ENCODE measurements at regions not wholly inside any gene's neighbourhood (a gene's known extent, or its start where the extent isn't known, plus 50 kb on each side); places are given as distances from the start of the nearest gene placed in this dataset.
"Not testable (repeated sequence)": the region's sequence is repeated elsewhere in the genome, so short reads cannot be mapped to it uniquely, and the experiment has no call there.

DNA sequence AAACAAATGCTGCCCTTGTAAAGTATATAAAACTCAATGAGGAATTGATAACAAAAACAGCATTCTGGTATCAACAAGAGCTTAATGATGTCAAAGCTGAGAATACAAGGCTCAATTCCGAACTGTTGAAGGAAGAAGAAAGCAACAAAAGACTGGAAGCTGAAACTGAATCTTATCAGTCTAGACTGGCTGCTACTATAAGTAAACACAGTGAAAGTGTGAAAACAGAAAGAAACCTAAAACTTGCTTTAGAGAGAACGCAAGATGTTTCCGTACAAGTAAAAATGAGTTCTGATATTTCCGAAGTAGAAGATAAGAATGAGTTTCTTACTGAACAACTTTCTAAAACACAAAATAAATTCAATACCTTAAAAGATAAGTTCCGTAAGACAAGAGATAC, 1167.7 kb downstream of the FOXD4L5 start:
- H3K4me3 Mint-ChIP-seq; H3K36me3 ChIP-seq (replicated peaks in 1 of 2; ENCODE audit: control extremely low read depth in 1 of 2, control insufficient read depth in 1 of 2, extremely low read depth in 1 of 2, insufficient read depth in 2 of 2, low read length in 1 of 2); H3K4me1 Mint-ChIP-seq; H3K9me3 ChIP-seq (ENCODE audit: control extremely low read depth in 1 of 3, control insufficient read depth in 2 of 3, insufficient read depth in 1 of 3, low read length in 2 of 3); CTCF ChIA-PET; H3K9ac ChIP-seq (ENCODE audit: low read length); H3K4me1 ChIP-seq (ENCODE audit: control insufficient read depth in 2 of 2, insufficient read depth in 2 of 2, low read length in 2 of 2); H3K4me2 ChIP-seq (replicated peaks; ENCODE audit: low read depth, low read length, poor library complexity, severe bottlenecking); H2AFZ ChIP-seq (ENCODE audit: insufficient read depth, low read depth, low read length, poor library complexity, severe bottlenecking); H3K27me3 ChIP-seq (replicated peaks in 1 of 4; ENCODE audit: control extremely low read depth in 1 of 4, control insufficient read depth in 3 of 4, insufficient read depth in 4 of 4, low read length in 3 of 4); POLR2A ChIA-PET; H3K27ac ChIP-seq (ENCODE audit: low read length in 2 of 2); H3K79me2 ChIP-seq (ENCODE audit: control insufficient read depth, insufficient read depth, low read length); DNase-seq; H3K4me3 ChIP-seq (ENCODE audit: control extremely low read depth in 1 of 5, extremely low read depth in 1 of 5, insufficient read depth in 1 of 5, low read depth in 2 of 5, low read length in 4 of 5); ATAC-seq (ENCODE audit: low read depth); H4K20me1 ChIP-seq (ENCODE audit: control insufficient read depth, insufficient read depth, low read length, poor library complexity, severe bottlenecking); H3K27me3 Mint-ChIP-seq; H3K27ac Mint-ChIP-seq; intact Hi-C loops (cut with micrococcal nuclease); H3K9me3 Mint-ChIP-seq (ENCODE audit: insufficient read depth): not testable (repeated sequence)
- WGBS (ENCODE audit: insufficient coverage): no CpG with 5 or more reads among the region's 5 CpGs

DNA sequence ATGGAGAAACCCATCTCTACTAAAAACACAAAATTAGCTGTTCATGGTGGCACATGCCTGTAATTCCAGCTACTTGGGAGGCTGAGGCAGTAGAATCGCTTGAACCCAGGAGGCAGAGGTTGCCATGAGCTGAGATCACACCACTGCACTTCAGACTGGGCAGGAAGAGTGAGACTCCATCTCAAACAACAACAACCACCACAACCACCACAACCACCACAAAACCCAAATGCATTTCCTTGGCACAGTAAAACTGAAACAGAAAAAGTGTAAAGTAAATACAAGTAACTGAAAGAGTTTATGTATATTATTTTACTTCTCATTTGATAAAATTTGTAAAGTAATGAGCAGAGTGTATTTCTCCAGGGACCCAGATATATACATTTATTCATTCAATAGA, 1177.1 kb downstream of the FOXD4L5 start:
- WGBS (ENCODE audit: insufficient coverage): 67% methylated on average over 1 of the region's 1 CpG
- H3K4me1 Mint-ChIP-seq; H3K9ac ChIP-seq (ENCODE audit: low read length); H3K4me3 ChIP-seq (ENCODE audit: control extremely low read depth in 1 of 5, extremely low read depth in 1 of 5, insufficient read depth in 1 of 5, low read depth in 2 of 5, low read length in 4 of 5); H3K4me2 ChIP-seq (replicated peaks; ENCODE audit: low read depth, low read length, poor library complexity, severe bottlenecking); H3K27me3 ChIP-seq (replicated peaks in 1 of 4; ENCODE audit: control extremely low read depth in 1 of 4, control insufficient read depth in 3 of 4, insufficient read depth in 4 of 4, low read length in 3 of 4); H3K36me3 ChIP-seq (replicated peaks in 1 of 2; ENCODE audit: control extremely low read depth in 1 of 2, control insufficient read depth in 1 of 2, extremely low read depth in 1 of 2, insufficient read depth in 2 of 2, low read length in 1 of 2); ATAC-seq (ENCODE audit: low read depth); H3K79me2 ChIP-seq (ENCODE audit: control insufficient read depth, insufficient read depth, low read length); H3K9me3 ChIP-seq (ENCODE audit: control extremely low read depth in 1 of 3, control insufficient read depth in 2 of 3, insufficient read depth in 1 of 3, low read length in 2 of 3); H3K27ac Mint-ChIP-seq; H3K9me3 Mint-ChIP-seq (ENCODE audit: insufficient read depth); H3K4me3 Mint-ChIP-seq; H3K4me1 ChIP-seq (ENCODE audit: control insufficient read depth in 2 of 2, insufficient read depth in 2 of 2, low read length in 2 of 2); H3K27me3 Mint-ChIP-seq; intact Hi-C loops (cut with micrococcal nuclease); CTCF ChIA-PET; H4K20me1 ChIP-seq (ENCODE audit: control insufficient read depth, insufficient read depth, low read length, poor library complexity, severe bottlenecking); H2AFZ ChIP-seq (ENCODE audit: insufficient read depth, low read depth, low read length, poor library complexity, severe bottlenecking); POLR2A ChIA-PET; DNase-seq; H3K27ac ChIP-seq (ENCODE audit: low read length in 2 of 2): not testable (repeated sequence)

DNA sequence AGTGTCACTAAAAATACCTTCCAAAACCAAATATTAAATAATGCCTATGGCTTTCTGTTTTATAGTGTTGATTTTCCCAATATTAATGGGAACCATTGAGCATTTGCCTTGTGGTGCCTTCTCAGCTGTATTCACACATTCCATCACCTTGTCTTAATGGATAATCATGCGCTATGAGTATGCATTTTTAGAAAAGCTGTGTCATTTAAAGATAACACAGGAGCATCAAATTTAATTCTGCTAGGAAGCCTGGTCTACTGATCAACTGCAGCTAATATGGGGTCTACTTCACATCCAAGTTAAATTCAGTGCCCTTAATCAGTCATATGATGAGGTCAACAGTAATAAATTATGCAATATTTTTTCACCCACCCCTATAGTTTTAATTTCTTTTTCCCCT, 1177.8 kb downstream of the FOXD4L5 start:
- H2AFZ ChIP-seq (ENCODE audit: insufficient read depth, low read depth, low read length, poor library complexity, severe bottlenecking); H3K4me1 Mint-ChIP-seq; H3K79me2 ChIP-seq (ENCODE audit: control insufficient read depth, insufficient read depth, low read length); H3K27me3 Mint-ChIP-seq; H3K27me3 ChIP-seq (replicated peaks in 1 of 4; ENCODE audit: control extremely low read depth in 1 of 4, control insufficient read depth in 3 of 4, insufficient read depth in 4 of 4, low read length in 3 of 4); H3K27ac ChIP-seq (ENCODE audit: low read length in 2 of 2); H3K4me2 ChIP-seq (replicated peaks; ENCODE audit: low read depth, low read length, poor library complexity, severe bottlenecking); H3K4me3 Mint-ChIP-seq; intact Hi-C loops (cut with micrococcal nuclease); H3K4me3 ChIP-seq (ENCODE audit: control extremely low read depth in 1 of 5, extremely low read depth in 1 of 5, insufficient read depth in 1 of 5, low read depth in 2 of 5, low read length in 4 of 5); H3K27ac Mint-ChIP-seq; H3K36me3 ChIP-seq (replicated peaks in 1 of 2; ENCODE audit: control extremely low read depth in 1 of 2, control insufficient read depth in 1 of 2, extremely low read depth in 1 of 2, insufficient read depth in 2 of 2, low read length in 1 of 2); H4K20me1 ChIP-seq (ENCODE audit: control insufficient read depth, insufficient read depth, low read length, poor library complexity, severe bottlenecking); CTCF ChIA-PET; H3K9me3 Mint-ChIP-seq (ENCODE audit: insufficient read depth); POLR2A ChIA-PET; DNase-seq; H3K4me1 ChIP-seq (ENCODE audit: control insufficient read depth in 2 of 2, insufficient read depth in 2 of 2, low read length in 2 of 2); ATAC-seq (ENCODE audit: low read depth); H3K9ac ChIP-seq (ENCODE audit: low read length); H3K9me3 ChIP-seq (ENCODE audit: control extremely low read depth in 1 of 3, control insufficient read depth in 2 of 3, insufficient read depth in 1 of 3, low read length in 2 of 3): not testable (repeated sequence)
- WGBS (ENCODE audit: insufficient coverage): no CpG with 5 or more reads among the region's 1 CpG

DNA sequence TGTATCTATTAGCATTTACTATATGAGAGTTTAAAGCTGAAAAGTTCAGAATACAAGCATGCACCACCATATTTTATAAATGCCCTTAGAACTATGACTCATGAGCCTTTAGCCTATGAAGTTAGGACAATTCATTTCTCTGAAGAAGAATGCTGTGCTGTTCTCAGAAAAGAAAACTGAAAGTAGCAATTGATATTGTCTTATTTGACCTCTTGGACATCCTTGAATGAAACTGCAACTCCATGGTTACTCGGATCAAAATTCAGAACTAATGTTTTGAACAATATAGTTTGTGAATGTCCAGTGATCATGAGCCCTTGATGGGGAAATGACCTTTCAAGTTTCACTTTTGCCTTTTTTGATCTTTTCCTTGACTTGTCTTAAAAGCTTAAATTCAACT, 1179.8 kb downstream of the FOXD4L5 start:
- H3K4me3 ChIP-seq (ENCODE audit: control extremely low read depth in 1 of 5, extremely low read depth in 1 of 5, insufficient read depth in 1 of 5, low read depth in 2 of 5, low read length in 4 of 5); intact Hi-C loops (cut with micrococcal nuclease); H3K36me3 ChIP-seq (replicated peaks in 1 of 2; ENCODE audit: control extremely low read depth in 1 of 2, control insufficient read depth in 1 of 2, extremely low read depth in 1 of 2, insufficient read depth in 2 of 2, low read length in 1 of 2); H3K4me2 ChIP-seq (replicated peaks; ENCODE audit: low read depth, low read length, poor library complexity, severe bottlenecking); H3K4me1 Mint-ChIP-seq; H3K27ac Mint-ChIP-seq; H3K4me3 Mint-ChIP-seq; CTCF ChIA-PET; ATAC-seq (ENCODE audit: low read depth); H3K27me3 ChIP-seq (replicated peaks in 1 of 4; ENCODE audit: control extremely low read depth in 1 of 4, control insufficient read depth in 3 of 4, insufficient read depth in 4 of 4, low read length in 3 of 4); H4K20me1 ChIP-seq (ENCODE audit: control insufficient read depth, insufficient read depth, low read length, poor library complexity, severe bottlenecking); H3K9me3 ChIP-seq (ENCODE audit: control extremely low read depth in 1 of 3, control insufficient read depth in 2 of 3, insufficient read depth in 1 of 3, low read length in 2 of 3); DNase-seq; H3K27ac ChIP-seq (ENCODE audit: low read length in 2 of 2); H2AFZ ChIP-seq (ENCODE audit: insufficient read depth, low read depth, low read length, poor library complexity, severe bottlenecking); POLR2A ChIA-PET; H3K4me1 ChIP-seq (ENCODE audit: control insufficient read depth in 2 of 2, insufficient read depth in 2 of 2, low read length in 2 of 2); H3K27me3 Mint-ChIP-seq; H3K9ac ChIP-seq (ENCODE audit: low read length); H3K9me3 Mint-ChIP-seq (ENCODE audit: insufficient read depth); H3K79me2 ChIP-seq (ENCODE audit: control insufficient read depth, insufficient read depth, low read length): not testable (repeated sequence)
- 83% methylated on average over 1 of the region's 1 CpG for WGBS (ENCODE audit: insufficient coverage)

Data from B cell (primary cell).